Ishikawa (cell line): ENCODE measurements at regions not wholly inside any gene's neighbourhood (a gene's known extent, or its start where the extent isn't known, plus 50 kb on each side); places are given as distances from the start of the nearest gene placed in this dataset.

ENCODE experiments used
- CEBPB ChIP-seq: IDR thresholded peaks from 2 replicates; pipeline ENCODE4 v1.6.1; 2012
- CREB1 ChIP-seq: IDR thresholded peaks from 2 replicates; pipeline ENCODE4 v1.6.1; 2012; ENCODE audit warnings: low read depth
- EGR1 ChIP-seq: IDR thresholded peaks from 2 replicates; pipeline ENCODE4 v1.6.1; 2012
- EP300 ChIP-seq: IDR thresholded peaks from 2 replicates; pipeline ENCODE4 v1.6.1; 2012; ENCODE audit warnings: borderline replicate concordance
- FOXM1 ChIP-seq: IDR thresholded peaks from 2 replicates; pipeline ENCODE4 v1.6.1; 2012; ENCODE audit warnings: low read depth, borderline replicate concordance
- MAX ChIP-seq: IDR thresholded peaks from 2 replicates; pipeline ENCODE4 v1.6.1; 2012
- NFIC ChIP-seq: IDR thresholded peaks from 2 replicates; pipeline ENCODE4 v1.6.1; 2012
- RAD21 ChIP-seq: IDR thresholded peaks from 2 replicates; pipeline ENCODE4 v1.6.1; 2012; ENCODE audit warnings: low read depth
- REST ChIP-seq: IDR thresholded peaks from 2 replicates; pipeline ENCODE4 v1.6.1; 2012; ENCODE audit warnings: low read depth, mild to moderate bottlenecking
- TAF1 ChIP-seq: IDR thresholded peaks from 2 replicates; pipeline ENCODE4 v1.6.1; 2012; ENCODE audit warnings: low read depth, mild to moderate bottlenecking
- TCF12 ChIP-seq: IDR thresholded peaks from 2 replicates; pipeline ENCODE4 v1.6.1; 2012; ENCODE audit warnings: low read depth
- TEAD4 ChIP-seq: IDR thresholded peaks from 2 replicates; pipeline ENCODE4 v1.6.1; 2012
- USF1 ChIP-seq: IDR thresholded peaks from 2 replicates; pipeline ENCODE4 v1.6.1; 2012
- YY1 ChIP-seq: IDR thresholded peaks from 2 replicates; pipeline ENCODE4 v1.6.1; 2012; ENCODE audit warnings: low read depth
- ZBTB7A ChIP-seq: IDR thresholded peaks from 2 replicates; pipeline ENCODE4 v1.6.1; 2012; ENCODE audit warnings: low read depth

DNA sequence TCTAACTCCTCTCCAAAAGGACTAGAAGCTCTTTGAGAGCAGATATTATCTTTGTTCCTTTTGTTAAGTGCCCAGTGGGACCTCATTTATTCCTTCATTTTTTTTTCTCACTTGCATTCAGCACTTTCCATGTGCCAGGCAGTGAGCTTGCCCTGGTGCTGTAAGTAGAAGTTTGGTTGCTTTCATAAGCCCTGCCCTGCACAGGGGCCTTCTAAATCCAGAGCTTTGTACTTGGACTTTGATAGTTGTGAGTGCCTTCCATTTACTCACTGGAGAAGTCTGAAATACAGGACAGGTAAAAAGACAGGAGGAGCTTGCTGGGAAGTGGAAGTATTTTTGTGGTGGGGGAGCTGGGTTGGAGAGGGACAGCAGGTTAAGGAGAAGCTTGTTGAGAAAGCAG lies 56.7 kb upstream of the PTCSC3 start:
- no peak for TF ChIP-seq TAF1
- no peak for TF ChIP-seq MAX
- no peak for TF ChIP-seq YY1
- no peak for TF ChIP-seq ZBTB7A
- TF ChIP-seq CEBPB: no peak
- TF ChIP-seq NFIC: no peak
- no peak for TF ChIP-seq EGR1
- no peak for TF ChIP-seq EP300
- TF ChIP-seq USF1: no peak
- TF ChIP-seq TCF12: no peak
- no peak for TF ChIP-seq CREB1
- no peak for TF ChIP-seq FOXM1
- no peak for TF ChIP-seq TEAD4
- no peak for TF ChIP-seq RAD21
- TF ChIP-seq REST: no peak

DNA sequence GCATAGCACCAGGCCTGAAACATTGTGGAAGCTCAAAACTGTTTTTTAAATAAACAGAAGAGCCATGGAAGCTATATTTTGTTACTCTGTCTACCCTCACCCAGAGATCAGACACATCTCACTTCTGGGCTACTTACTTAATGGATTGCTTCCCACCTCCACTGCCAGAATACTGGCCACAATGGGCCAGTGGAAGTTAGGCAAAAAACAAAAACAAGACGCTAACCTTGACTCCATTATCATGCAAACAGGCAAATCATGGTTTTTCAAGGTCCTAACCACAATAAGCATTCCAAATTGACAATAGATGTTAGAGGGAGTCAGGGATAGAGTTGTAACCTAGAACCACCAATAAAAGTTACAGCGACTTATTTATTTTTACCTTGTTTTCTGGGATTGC lies 52.7 kb upstream of the PTCSC3 start:
- TF ChIP-seq USF1: no peak
- TF ChIP-seq REST: no peak
- TF ChIP-seq RAD21: no peak
- no peak for TF ChIP-seq TCF12
- TF ChIP-seq TEAD4: no peak
- TF ChIP-seq CREB1: no peak
- TF ChIP-seq EGR1: no peak
- no peak for TF ChIP-seq YY1
- no peak for TF ChIP-seq TAF1
- TF ChIP-seq FOXM1: no peak
- TF ChIP-seq CEBPB: no peak
- no peak for TF ChIP-seq NFIC
- no peak for TF ChIP-seq MAX
- no peak for TF ChIP-seq EP300
- no peak for TF ChIP-seq ZBTB7A

DNA sequence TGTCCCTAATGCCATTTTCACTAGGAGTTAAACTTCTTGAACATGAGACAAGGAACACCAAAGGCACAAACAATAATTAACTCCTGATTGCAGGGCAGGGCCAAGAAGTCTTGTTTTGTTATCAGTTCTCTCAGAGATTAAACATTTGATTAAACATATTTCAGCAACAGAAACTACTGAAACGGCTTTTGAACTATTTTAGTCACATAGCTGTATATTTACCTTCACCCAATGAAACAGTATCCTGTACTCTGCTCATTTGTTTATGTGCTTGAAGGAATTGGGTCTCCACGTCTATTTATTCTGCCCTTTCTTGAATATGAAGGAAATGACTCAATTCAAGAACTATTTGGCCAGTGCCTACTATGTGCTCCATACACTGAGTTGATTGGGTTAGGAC lies 51.3 kb upstream of the PTCSC3 start:
- TF ChIP-seq REST (no peak), CREB1 (no peak), CEBPB (no peak), FOXM1 (no peak), USF1 (no peak), TCF12 (no peak), RAD21 (no peak), MAX (no peak), EP300 (no peak), YY1 (no peak), ZBTB7A (no peak), TAF1 (no peak), TEAD4 (no peak)

GRCh38 chr14:36227344-36227743 lies 50.8 kb upstream of the PTCSC3 start:
- no peak for TF ChIP-seq TEAD4
- TF ChIP-seq EP300: no peak
- no peak for TF ChIP-seq CEBPB
- no peak for TF ChIP-seq EGR1
- TF ChIP-seq YY1: no peak
